ENCODE measurements at regions not wholly inside any gene's neighbourhood (a gene's known extent, or its start where the extent isn't known, plus 50 kb on each side); places are given as distances from the start of the nearest gene placed in this dataset.

DNA sequence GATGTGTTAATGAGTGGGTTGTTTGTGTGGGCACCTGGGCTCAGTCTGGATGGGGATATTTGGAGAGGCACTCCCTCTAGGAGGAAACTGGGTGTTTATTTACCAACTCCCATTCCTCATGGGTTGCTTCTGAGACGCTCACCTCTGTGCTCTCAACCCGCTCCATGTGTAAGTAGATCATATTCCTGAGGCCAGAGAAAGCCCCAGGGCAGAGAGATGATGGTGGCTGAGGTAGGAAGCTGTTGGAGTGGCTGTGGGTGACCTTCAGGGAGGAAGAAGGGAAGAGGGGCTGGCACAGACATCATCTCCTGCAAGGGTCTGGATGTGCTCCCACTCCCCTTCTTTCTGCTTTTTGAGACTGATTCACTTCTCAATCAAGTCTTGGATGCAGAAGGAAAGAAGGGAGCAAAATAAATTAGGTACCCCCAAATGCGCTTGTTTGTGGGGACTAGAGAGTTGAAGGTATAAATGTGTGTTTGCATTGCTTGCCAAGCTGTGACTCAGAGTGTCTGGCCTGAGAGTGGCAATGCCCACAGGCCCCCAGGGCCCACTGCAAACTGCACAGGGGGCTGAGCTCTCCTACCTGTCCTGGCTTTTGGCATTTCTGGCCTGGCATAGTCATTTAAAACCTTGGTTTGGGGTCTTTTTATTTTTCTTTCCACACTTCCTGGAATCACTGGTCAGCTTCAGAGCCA is 57.2 kb upstream of the TNP1 start:
- no peak for DNase-seq

DNA sequence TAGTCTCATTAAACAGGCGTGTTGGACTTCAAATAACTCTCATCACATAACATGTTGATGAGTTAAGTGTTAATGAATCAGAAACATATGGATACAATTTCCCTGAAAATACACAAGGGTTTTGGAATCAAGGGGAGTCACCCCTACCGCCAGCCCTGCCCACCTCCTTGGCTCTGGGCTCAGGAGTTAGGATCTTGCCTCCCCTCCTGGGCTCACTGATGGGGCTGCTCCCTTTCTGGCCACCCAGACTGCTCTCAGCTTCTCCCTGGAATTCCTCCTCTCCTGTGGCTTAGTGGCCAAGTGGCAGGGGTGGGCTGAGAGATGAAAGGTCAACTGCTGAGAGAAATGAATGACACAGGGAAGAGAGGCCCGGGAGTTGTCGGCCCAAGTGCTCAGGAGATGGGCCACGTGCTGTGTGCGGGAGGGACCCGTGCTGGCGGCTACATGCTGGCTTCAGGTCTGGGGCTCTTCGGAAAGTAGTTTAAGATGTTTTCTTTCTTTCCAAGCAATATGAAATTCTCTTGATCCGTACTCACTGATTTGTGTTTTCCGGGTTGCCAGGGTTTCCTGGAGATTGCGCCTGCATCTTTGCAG is 55.8 kb upstream of the TNP1 start:
- DNase-seq = no peak

DNA sequence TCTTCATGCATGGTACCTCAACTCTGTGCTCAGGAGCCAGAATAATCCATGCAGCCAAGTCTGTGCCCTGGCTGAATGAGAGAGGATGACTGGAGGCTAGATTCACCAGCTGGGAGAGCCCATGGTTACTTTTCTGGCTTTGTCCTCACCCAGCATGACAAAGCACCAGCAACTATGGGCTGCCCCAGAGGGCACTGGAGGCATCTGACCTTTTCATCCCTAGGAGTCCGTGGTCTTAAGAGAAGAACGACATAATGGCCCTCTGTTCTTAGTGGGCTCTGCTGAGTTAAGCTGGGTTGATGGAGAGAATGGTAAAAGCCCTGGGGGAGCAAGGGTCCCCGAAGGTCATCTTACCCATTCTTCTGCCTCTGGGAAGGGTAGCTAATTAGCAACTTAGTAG is 54.6 kb upstream of the TNP1 start:
- no peak for DNase-seq

DNA sequence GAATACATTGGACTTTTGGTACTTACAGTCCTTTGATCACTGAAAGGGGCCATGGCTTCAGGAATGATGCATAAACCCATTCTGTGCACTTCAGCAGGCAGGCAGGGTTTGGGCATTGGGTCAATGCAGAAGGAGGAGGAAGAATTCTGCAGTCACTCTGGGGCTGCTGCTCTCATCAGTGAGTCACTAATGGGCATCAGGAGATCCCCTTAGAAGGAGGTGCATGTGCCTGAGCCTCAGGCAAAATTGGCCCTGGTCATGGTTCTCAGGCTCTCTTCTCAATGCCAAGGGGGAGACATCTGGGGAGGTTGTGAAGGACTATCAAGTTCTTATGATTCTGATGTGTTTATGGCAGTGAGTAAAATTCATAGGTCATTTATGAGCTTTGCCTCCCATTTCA is 52.0 kb upstream of the TNP1 start:
- no peak for DNase-seq

DNA sequence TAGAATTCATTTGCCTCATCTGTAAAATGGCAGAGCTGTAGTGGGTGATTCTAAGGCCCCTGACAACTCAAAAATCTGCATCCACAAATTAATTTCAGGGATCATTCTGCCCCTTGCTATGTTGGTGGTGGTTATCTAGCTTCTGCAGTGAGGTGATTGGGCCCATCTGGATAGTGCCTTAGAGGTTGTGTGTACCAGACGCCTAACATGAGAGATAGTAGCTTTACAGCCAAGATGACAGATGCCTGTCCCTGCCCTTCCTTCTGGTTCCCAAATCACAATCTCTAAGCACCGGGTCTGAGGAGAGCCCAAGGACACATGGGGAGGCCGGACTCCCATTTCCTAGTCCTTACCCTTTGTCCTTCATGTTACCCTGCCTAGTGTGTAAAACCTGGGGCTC is 51.1 kb upstream of the TNP1 start:
- DNase-seq = no peak

DNA sequence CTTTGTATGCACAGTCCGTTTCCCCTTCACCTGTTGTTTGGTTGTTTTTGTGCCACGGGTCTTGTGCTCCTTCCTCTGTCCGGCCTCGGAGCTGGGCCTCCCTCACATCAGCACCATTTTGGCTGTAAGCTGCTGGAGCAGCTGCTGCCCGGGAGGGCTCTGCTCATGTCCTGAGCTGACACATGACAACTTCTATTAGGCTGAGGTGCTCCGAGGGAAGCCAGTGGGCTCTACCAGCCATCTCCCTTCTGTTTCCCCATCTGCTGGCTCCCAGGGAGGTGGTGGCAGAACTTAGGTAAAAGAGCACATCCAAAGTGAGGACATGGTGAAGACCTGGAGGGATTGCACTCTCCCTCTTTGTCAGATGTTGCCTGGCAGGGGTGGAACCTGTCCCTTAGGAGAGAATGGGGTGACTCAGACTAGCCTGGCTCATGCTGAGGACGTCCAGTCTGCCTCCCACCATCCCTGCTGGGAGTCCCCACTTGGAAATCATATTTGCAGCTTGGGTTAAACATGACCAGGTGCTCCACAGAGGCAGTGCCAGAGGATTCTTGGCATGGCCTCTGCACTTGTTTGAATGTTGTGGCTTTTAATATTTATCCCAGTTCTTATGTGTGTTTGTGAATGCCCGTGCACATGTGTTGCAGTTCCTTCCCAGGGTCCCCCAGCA is 49.8 kb upstream of the TNP1 start:
- DNase-seq = no peak
